ENCODE measurements at regions not wholly inside any gene's neighbourhood (a gene's known extent, or its start where the extent isn't known, plus 50 kb on each side); places are given as distances from the start of the nearest gene placed in this dataset.

GRCh38 chr4:18128241-18128640 is 106.7 kb upstream of the LCORL start:
- Histone ChIP-seq H3K4me3 (ENCODE audit: low read depth in 2 of 2, low read length in 2 of 2) (no peak overlapping the region), H3K27ac (ENCODE audit: low read length) (no peak overlapping the region), H3K36me3 (ENCODE audit: control insufficient read depth, insufficient read depth, low read length) (no peaks in the 10 kb centered on the region), H3K4me1 (ENCODE audit: control insufficient read depth, insufficient read depth, low read length) (no peaks in the 10 kb centered on the region), H3K9me3 (ENCODE audit: control insufficient read depth, insufficient read depth, low read depth, low read length) (no peaks in the 10 kb centered on the region), H3K27me3 (ENCODE audit: control insufficient read depth, insufficient read depth, low read length) (no peaks in the 10 kb centered on the region)
- POLR2A ChIA-PET = no interaction called here
- intact Hi-C loops (cut with micrococcal nuclease; ENCODE audit: unreplicated experiment) (no loop called here), in situ Hi-C loops (cut with HindIII; ENCODE audit: low pct_unique_long_range_greater_than_20kb, low sequenced_read_pairs) (no loop called here)
- TF ChIP-seq REST (IDR thresholded peaks at IDR 0.05; ENCODE audit: insufficient read depth in 1 of 2, low read depth in 2 of 2, low read length in 1 of 2) (no peak), TCF7L2 (IDR thresholded peaks at IDR 0.05; ENCODE audit: low read depth, low read length) (no peak), POLR2AphosphoS5 (IDR thresholded peaks at IDR 0.05; ENCODE audit: low read depth, low read length) (no peak)
- ATAC-seq (no peak), DNase-seq (ENCODE audit: low read depth, low spot score) (no peak)
- BruUV-seq (replicated peaks) = no TSS peak
- CTCF ChIA-PET = no interaction called here

GRCh38 chr4:18127030-18127429 is 105.5 kb upstream of the LCORL start:
- no peak overlapping the region for H3K4me3 ChIP-seq (ENCODE audit: low read depth in 2 of 2, low read length in 2 of 2)
- H3K36me3 ChIP-seq (ENCODE audit: control insufficient read depth, insufficient read depth, low read length) = no peaks in the 10 kb centered on the region
- no peaks in the 10 kb centered on the region for H3K27me3 ChIP-seq (ENCODE audit: control insufficient read depth, insufficient read depth, low read length)
- ATAC-seq (no peak), DNase-seq (ENCODE audit: low read depth, low spot score) (no peak)
- no peak for TF ChIP-seq REST (IDR thresholded peaks at IDR 0.05; ENCODE audit: insufficient read depth in 1 of 2, low read depth in 2 of 2, low read length in 1 of 2)
- TF ChIP-seq SIN3A (IDR thresholded peaks at IDR 0.05; ENCODE audit: borderline replicate concordance, insufficient read depth, low read depth, low read length) = no peak
- TF ChIP-seq CTCF (IDR thresholded peaks at IDR 0.05) = no peak
- no peak for TF ChIP-seq TCF7L2 (IDR thresholded peaks at IDR 0.05; ENCODE audit: low read depth, low read length)
- no peak for TF ChIP-seq POLR2AphosphoS5 (IDR thresholded peaks at IDR 0.05; ENCODE audit: low read depth, low read length)
- intact Hi-C loops (cut with micrococcal nuclease; ENCODE audit: unreplicated experiment) = no loop called here
- ChIA-PET CTCF (no interaction called here), POLR2A (no interaction called here)
- no peaks in the 10 kb centered on the region for H3K9me3 ChIP-seq (ENCODE audit: control insufficient read depth, insufficient read depth, low read depth, low read length)
- in situ Hi-C loops (cut with HindIII; ENCODE audit: low pct_unique_long_range_greater_than_20kb, low sequenced_read_pairs) = no loop called here
- H3K27ac ChIP-seq (ENCODE audit: low read length) = no peak overlapping the region
- H3K4me1 ChIP-seq (ENCODE audit: control insufficient read depth, insufficient read depth, low read length) = no peaks in the 10 kb centered on the region
- no TSS peak for BruUV-seq (replicated peaks)

Measured in Panc1 (cell line).